ENCODE measurements at regions not wholly inside any gene's neighbourhood (a gene's known extent, or its start where the extent isn't known, plus 50 kb on each side); places are given as distances from the start of the nearest gene placed in this dataset.

GRCh38 chr11:97354576-97354975 lies 964.8 kb downstream of the JRKL start:
- H3K36me3 ChIP-seq (ENCODE audit: insufficient read depth): no peaks in the 10 kb centered on the region
- no peak overlapping the region for H2AFZ ChIP-seq
- no peaks in the 10 kb centered on the region for H3K9me2 ChIP-seq (ENCODE audit: insufficient read depth)
- no peak overlapping the region for H3K4me3 ChIP-seq
- ATAC-seq: no peak
- H3K4me1 Mint-ChIP-seq: peaks cover 14% of the 10 kb centered on the region; the same call in 2 of the 3 replicates
- H3K27ac Mint-ChIP-seq: no peak overlapping the region; the same call in 1 of the 2 replicates
- H3K27ac ChIP-seq (ENCODE audit: low read depth): no peak overlapping the region
- no peaks in the 10 kb centered on the region for H3F3A ChIP-seq (replicated peaks; ENCODE audit: low read depth)
- no peak overlapping the region for H3K4me3 Mint-ChIP-seq
- H3K4me1 ChIP-seq (ENCODE audit: insufficient read depth): peaks cover 9% of the 10 kb centered on the region
- no peaks in the 10 kb centered on the region for H3K27me3 ChIP-seq (ENCODE audit: insufficient read depth)
- DNase-seq (ENCODE audit: low spot score): no peak
- H3K4me2 ChIP-seq: no peak overlapping the region
- no peak for TF ChIP-seq CREB1 (CRISPR knock-in tag; IDR thresholded peaks at IDR 0.05; ENCODE audit: low read depth)
- TF ChIP-seq JUNB (IDR thresholded peaks at IDR 0.05; ENCODE audit: unreplicated experiment): no peak
- no peak for TF ChIP-seq CTCF (conservative IDR thresholded peaks at IDR 0.05; ENCODE audit: low read depth in 2 of 2)
- TF ChIP-seq STAT1 (IDR thresholded peaks at IDR 0.05; ENCODE audit: unreplicated experiment): no peak
- TF ChIP-seq ZNF114 (CRISPR knock-in tag; IDR thresholded peaks at IDR 0.05): no peak
- no peak for TF ChIP-seq EZH2 (IDR thresholded peaks at IDR 0.05; ENCODE audit: low read depth, unreplicated experiment)
- no peak for TF ChIP-seq NANOG (IDR thresholded peaks at IDR 0.05; ENCODE audit: borderline replicate concordance)
- no peak for TF ChIP-seq EZH2phosphoT487 (IDR thresholded peaks at IDR 0.05; ENCODE audit: unreplicated experiment)
- no peak for TF ChIP-seq POLR2AphosphoS5 (IDR thresholded peaks at IDR 0.05; ENCODE audit: low read depth)
- no peaks in the 10 kb centered on the region for H3K36me3 Mint-ChIP-seq (ENCODE audit: low read depth)
- no peaks in the 10 kb centered on the region for H4K20me1 ChIP-seq (replicated peaks; ENCODE audit: insufficient read depth)
- no peaks in the 10 kb centered on the region; the same call in 2 of the 3 replicates for H3K9me3 Mint-ChIP-seq
- H3K79me2 ChIP-seq (replicated peaks; ENCODE audit: insufficient read depth): no peaks in the 10 kb centered on the region
- H3K27me3 Mint-ChIP-seq (ENCODE audit: insufficient read depth, low read depth, poor library complexity): peaks cover 5% of the 10 kb centered on the region

- Histone ChIP-seq H3K9me2 (ENCODE audit: insufficient read depth) (no peaks in the 10 kb centered on the region), H3K4me3 (no peak overlapping the region), H3K4me1 (ENCODE audit: insufficient read depth) (peaks cover 9% of the 10 kb centered on the region), H3K4me2 (no peak overlapping the region), H2AFZ (no peak overlapping the region), H3K36me3 (ENCODE audit: insufficient read depth) (no peaks in the 10 kb centered on the region), H3K27ac (ENCODE audit: low read depth) (no peak overlapping the region), H3F3A (replicated peaks; ENCODE audit: low read depth) (no peaks in the 10 kb centered on the region), H3K27me3 (ENCODE audit: insufficient read depth) (no peaks in the 10 kb centered on the region), H4K20me1 (replicated peaks; ENCODE audit: insufficient read depth) (no peaks in the 10 kb centered on the region), H3K79me2 (replicated peaks; ENCODE audit: insufficient read depth) (no peaks in the 10 kb centered on the region)
- no peak overlapping the region for H3K4me3 Mint-ChIP-seq
- no peak for ATAC-seq
- H3K27ac Mint-ChIP-seq: no peak overlapping the region
- H3K4me1 Mint-ChIP-seq: peaks cover 11% of the 10 kb centered on the region; the same call in 2 of the 3 replicates
- H3K27me3 Mint-ChIP-seq (ENCODE audit: insufficient read depth, low read depth, poor library complexity): peaks cover 2% of the 10 kb centered on the region
- DNase-seq (ENCODE audit: low spot score): no peak
- H3K9me3 Mint-ChIP-seq: no peaks in the 10 kb centered on the region; the same call in 2 of the 3 replicates
- H3K36me3 Mint-ChIP-seq (ENCODE audit: low read depth): no peaks in the 10 kb centered on the region
- TF ChIP-seq EZH2 (IDR thresholded peaks at IDR 0.05; ENCODE audit: low read depth, unreplicated experiment) (no peak), ZNF462 (CRISPR knock-in tag; IDR thresholded peaks at IDR 0.05) (no peak), ZNF331 (CRISPR knock-in tag; IDR thresholded peaks at IDR 0.05; ENCODE audit: low read depth) (no peak), STAT1 (IDR thresholded peaks at IDR 0.05; ENCODE audit: unreplicated experiment) (no peak), ETS1 (IDR thresholded peaks at IDR 0.05) (no peak), CREB1 (CRISPR knock-in tag; IDR thresholded peaks at IDR 0.05; ENCODE audit: low read depth) (no peak), POLR2AphosphoS5 (IDR thresholded peaks at IDR 0.05; ENCODE audit: low read depth) (no peak), ZNF114 (CRISPR knock-in tag; IDR thresholded peaks at IDR 0.05) (no peak)
These were observed 965.4 kb downstream of the JRKL start for GRCh38 chr11:97355230-97355629.

Data from GM23338 (cell line).